Activated CD8-positive, alpha-beta T cell treated with anti-CD3 and anti-CD28 coated beads for 36 hours (primary cell): ENCODE measurements at regions not wholly inside any gene's neighbourhood (a gene's known extent, or its start where the extent isn't known, plus 50 kb on each side); places are given as distances from the start of the nearest gene placed in this dataset.

Experiments
- ATAC-seq: fragments of 200-7000 bp; cut with Tn5 transposase; one replicate; pipeline ENCODE4 v1.10.0; 2021; ENCODE audit warnings: mild to moderate bottlenecking, moderate library complexity
- CTCF ChIA-PET: fragments of 350-600 bp; sonication (Branson Sonifier 250); formaldehyde crosslinking; loops from one replicate; lab custom pipeline; 2021; ENCODE audit warnings: antibody characterized with exemption; lab: Charles Lee
- POLR2A ChIA-PET: fragments of 350-600 bp; sonication (Branson Sonifier 250); formaldehyde crosslinking; loops from one replicate; lab custom pipeline; 2021; ENCODE audit warnings: antibody characterized with exemption; lab: Charles Lee
- DNase-seq: peaks from one replicate; pipeline ENCODE4 v3.0.0-alpha.2; 2020
- H3K27ac Mint-ChIP-seq: one replicate; pipeline ENCODE4 v1.8.0; 2021; ENCODE audit warnings: mild to moderate bottlenecking, mixed read lengths
- H3K27me3 Mint-ChIP-seq: one replicate; pipeline ENCODE4 v1.8.0; 2021; ENCODE audit warnings: mixed read lengths
- H3K36me3 Mint-ChIP-seq: one replicate; pipeline ENCODE4 v1.8.0; 2021; ENCODE audit warnings: low read depth, mixed read lengths
- H3K4me1 Mint-ChIP-seq: one replicate; pipeline ENCODE4 v1.8.0; 2021; ENCODE audit warnings: low read depth, mixed read lengths
- H3K4me3 Mint-ChIP-seq: one replicate; pipeline ENCODE4 v1.8.0; 2021; ENCODE audit warnings: mild to moderate bottlenecking, moderate library complexity, mixed read lengths
- H3K9me3 Mint-ChIP-seq: one replicate; pipeline ENCODE4 v1.8.0; 2021; ENCODE audit warnings: mixed read lengths
- intact Hi-C: fragments of 100-400 bp; cut with micrococcal nuclease; formaldehyde crosslinking; loops from one replicate; pipeline ENCODE4 v1.10.0; 2022
- TF ChIP-seq, protein P1 (sequence below): fragments of 200-600 bp; IDR thresholded peaks from one replicate; pipeline ENCODE4 v1.8.0; 2022; ENCODE audit warnings: antibody characterized with exemption, mild to moderate bottlenecking

DNA sequence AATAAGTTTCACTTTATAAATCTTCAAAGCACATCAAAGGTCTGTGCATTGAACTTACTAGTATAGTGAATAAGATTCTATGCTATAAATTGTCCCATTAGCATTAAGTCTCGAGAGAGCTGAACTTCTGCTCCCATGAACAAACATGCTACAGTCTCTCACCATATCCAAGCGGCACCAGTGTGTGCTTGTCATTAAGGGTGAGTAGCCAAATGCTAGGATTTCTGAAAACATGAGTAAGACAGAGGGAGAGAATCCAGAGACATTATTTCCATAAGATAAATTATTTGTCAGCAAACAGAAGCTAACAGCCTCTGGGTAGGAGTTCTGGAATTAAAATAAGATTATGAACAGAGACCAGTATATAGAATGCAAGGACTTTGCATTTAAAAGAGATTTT, 2882.5 kb downstream of the PCDH9 start:
- peaks cover 12% of the 10 kb centered on the region for H3K9me3 Mint-ChIP-seq
- H3K36me3 Mint-ChIP-seq = no peaks in the 10 kb centered on the region
- no peaks in the 10 kb centered on the region for H3K4me1 Mint-ChIP-seq
- ATAC-seq (no peak), DNase-seq (no peak)
- no peak overlapping the region for H3K27ac Mint-ChIP-seq
- POLR2A ChIA-PET = no interaction called here
- intact Hi-C loops = no loop called here
- no peak overlapping the region for H3K4me3 Mint-ChIP-seq
- H3K27me3 Mint-ChIP-seq = no peaks in the 10 kb centered on the region
- CTCF ChIA-PET = no interaction called here
- TF ChIP-seq, protein P1, sequence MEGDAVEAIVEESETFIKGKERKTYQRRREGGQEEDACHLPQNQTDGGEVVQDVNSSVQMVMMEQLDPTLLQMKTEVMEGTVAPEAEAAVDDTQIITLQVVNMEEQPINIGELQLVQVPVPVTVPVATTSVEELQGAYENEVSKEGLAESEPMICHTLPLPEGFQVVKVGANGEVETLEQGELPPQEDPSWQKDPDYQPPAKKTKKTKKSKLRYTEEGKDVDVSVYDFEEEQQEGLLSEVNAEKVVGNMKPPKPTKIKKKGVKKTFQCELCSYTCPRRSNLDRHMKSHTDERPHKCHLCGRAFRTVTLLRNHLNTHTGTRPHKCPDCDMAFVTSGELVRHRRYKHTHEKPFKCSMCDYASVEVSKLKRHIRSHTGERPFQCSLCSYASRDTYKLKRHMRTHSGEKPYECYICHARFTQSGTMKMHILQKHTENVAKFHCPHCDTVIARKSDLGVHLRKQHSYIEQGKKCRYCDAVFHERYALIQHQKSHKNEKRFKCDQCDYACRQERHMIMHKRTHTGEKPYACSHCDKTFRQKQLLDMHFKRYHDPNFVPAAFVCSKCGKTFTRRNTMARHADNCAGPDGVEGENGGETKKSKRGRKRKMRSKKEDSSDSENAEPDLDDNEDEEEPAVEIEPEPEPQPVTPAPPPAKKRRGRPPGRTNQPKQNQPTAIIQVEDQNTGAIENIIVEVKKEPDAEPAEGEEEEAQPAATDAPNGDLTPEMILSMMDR = no peak

DNA sequence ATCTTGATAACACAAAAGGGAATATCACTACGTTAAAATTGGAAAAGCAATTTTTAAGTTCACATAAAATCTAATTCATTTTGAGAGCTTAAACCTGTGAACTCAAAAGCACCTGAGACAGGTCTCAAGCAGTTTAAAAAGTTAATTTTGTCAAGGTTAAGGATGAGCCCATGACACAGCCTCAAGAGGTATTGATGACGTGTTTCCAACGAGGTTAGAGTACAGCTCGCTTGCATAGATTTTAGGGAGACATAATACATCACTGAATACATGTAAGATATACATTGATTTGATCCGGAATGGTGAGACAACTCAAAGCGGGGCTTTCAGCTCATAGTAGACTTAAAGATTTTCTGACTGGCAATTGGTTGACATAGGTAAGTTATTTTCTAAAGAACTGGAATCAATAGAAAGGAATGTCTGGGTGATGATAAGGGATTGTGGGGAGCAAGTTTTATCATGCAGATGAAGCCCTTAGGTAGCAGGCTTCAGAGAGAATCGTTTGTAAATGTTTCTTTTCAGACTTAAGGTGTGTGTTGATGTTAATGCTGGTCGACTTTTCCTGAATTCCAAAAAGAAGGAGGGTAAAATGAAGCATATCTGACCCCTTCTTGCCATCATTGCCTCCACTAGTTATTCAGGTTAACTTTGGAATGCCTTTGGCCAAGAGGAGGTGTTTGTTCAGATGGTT, 2890.6 kb downstream of the PCDH9 start:
- intact Hi-C loops = no loop called here
- TF ChIP-seq, protein P1 = no peak
- H3K9me3 Mint-ChIP-seq = peaks cover 6% of the 10 kb centered on the region
- no peaks in the 10 kb centered on the region for H3K36me3 Mint-ChIP-seq
- no peaks in the 10 kb centered on the region for H3K27me3 Mint-ChIP-seq
- ATAC-seq (no peak), DNase-seq (no peak)
- ChIA-PET POLR2A (no interaction called here), CTCF (no interaction called here)
- no peaks in the 10 kb centered on the region for H3K4me1 Mint-ChIP-seq
- no peak overlapping the region for H3K4me3 Mint-ChIP-seq
- H3K27ac Mint-ChIP-seq = no peak overlapping the region

DNA sequence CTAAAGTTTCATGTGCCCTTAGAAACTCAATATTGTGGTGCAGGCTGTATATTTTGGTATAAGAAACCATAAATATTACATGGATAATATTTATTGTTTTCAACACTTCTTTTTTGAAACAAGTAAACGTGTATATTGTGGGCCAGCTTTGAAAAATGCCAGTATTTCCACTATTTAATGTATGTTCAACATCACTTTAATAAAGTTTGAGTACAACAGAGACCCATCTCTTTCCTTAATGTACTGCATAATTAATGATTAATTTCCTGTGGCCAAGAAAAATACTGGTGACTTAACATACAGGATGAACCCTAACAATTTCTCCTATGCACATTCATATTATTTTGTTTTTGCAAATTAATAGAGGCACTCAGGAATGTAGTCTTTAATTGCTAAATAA, 2891.5 kb downstream of the PCDH9 start:
- Mint-ChIP-seq H3K4me1 (no peaks in the 10 kb centered on the region), H3K36me3 (no peaks in the 10 kb centered on the region), H3K4me3 (no peak overlapping the region), H3K27me3 (no peaks in the 10 kb centered on the region), H3K27ac (no peak overlapping the region), H3K9me3 (peaks cover 8% of the 10 kb centered on the region)
- CTCF ChIA-PET = no interaction called here
- DNase-seq (no peak), ATAC-seq (no peak)
- TF ChIP-seq, protein P1 = no peak
- intact Hi-C loops = no loop called here
- POLR2A ChIA-PET = no interaction called here

DNA sequence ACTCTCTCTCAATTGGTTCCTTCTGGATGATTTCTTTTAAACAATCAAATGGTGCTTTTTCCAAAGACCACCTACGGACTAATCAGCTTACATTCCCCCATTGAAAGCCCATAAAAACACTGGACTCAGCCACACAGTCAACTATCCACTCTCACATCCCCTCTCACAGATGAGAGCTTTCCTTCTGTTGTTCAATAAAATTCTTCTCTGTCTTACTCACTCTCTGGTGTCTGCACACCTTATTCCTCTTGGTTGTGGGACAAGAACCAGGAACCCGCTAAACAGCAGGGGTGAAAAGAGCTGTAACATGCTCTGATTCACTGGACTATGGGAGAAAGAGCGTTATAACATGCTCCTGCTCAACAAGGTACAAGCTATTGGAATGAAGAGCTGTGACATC, 2896.2 kb downstream of the PCDH9 start:
- Mint-ChIP-seq H3K36me3 (no peaks in the 10 kb centered on the region), H3K9me3 (peaks cover 9% of the 10 kb centered on the region), H3K27ac (no peak overlapping the region), H3K27me3 (no peaks in the 10 kb centered on the region), H3K4me3 (no peak overlapping the region), H3K4me1 (no peaks in the 10 kb centered on the region)
- TF ChIP-seq, protein P1 = no peak
- ATAC-seq (no peak), DNase-seq (no peak)
- POLR2A ChIA-PET = no interaction called here
- intact Hi-C loops = no loop called here
- CTCF ChIA-PET = no interaction called here

DNA sequence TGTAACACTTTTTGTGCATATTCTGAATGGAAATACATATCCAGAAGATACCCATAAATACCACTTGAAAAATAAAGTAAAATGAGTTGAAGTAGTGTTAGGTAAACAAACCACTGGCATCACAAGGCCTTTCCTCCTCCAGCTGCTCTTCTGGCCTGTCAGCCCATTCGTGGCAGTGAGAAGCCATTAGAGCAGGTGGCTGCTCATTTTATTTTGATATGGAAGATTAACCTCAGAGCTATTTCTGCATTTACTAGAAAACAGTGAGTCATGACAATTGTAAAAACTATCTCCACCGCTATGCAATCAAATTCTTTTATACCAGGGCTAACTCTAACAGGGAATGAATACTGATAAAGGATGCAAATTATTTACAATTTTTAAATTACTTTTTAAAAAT, 2898.1 kb downstream of the PCDH9 start:
- H3K27me3 Mint-ChIP-seq = no peaks in the 10 kb centered on the region
- H3K4me1 Mint-ChIP-seq = no peaks in the 10 kb centered on the region
- ChIA-PET CTCF (no interaction called here), POLR2A (no interaction called here)
- no peak for ATAC-seq
- TF ChIP-seq, protein P1 = no peak
- no peak overlapping the region for H3K27ac Mint-ChIP-seq
- intact Hi-C loops = no loop called here
- H3K36me3 Mint-ChIP-seq = no peaks in the 10 kb centered on the region
- no peak for DNase-seq
- no peak overlapping the region for H3K4me3 Mint-ChIP-seq
- H3K9me3 Mint-ChIP-seq = peaks cover 12% of the 10 kb centered on the region
